ENCODE measurements at regions not wholly inside any gene's neighbourhood (a gene's known extent, or its start where the extent isn't known, plus 50 kb on each side); places are given as distances from the start of the nearest gene placed in this dataset.

DNA sequence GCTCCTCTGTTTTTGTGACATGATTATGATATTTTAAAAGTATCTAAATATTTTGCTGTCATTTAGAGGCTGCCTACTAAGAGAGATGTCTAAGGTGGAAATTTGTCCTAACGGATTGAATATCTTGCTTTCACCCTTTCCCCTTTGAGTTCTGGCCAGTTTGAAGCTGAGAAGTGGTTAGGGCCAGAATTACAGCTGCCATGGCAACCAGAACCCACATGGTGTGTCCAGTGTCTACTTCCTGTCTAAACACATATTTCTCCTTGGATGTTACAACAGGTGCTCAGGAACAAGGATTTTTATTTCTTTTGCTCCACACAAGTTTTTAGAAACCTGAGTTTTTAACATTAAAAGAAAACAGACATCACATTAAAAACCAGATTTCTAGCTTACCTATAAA, 335.1 kb upstream of the OR4E1 start:
- H3K27me3 ChIP-seq (ENCODE audit: control insufficient read depth, insufficient read depth, low read length) = no peaks in the 10 kb centered on the region
- H3K9ac ChIP-seq (ENCODE audit: low read length) = no peak overlapping the region
- H3K9me3 ChIP-seq (ENCODE audit: control insufficient read depth, low read length) = no peaks in the 10 kb centered on the region
- no peak overlapping the region for H3K4me3 ChIP-seq (ENCODE audit: low read length)
- H3K36me3 ChIP-seq (ENCODE audit: control insufficient read depth, insufficient read depth, low read length) = no peaks in the 10 kb centered on the region
- H3K4me1 ChIP-seq (ENCODE audit: control insufficient read depth, insufficient read depth, low read length) = no peaks in the 10 kb centered on the region

DNA sequence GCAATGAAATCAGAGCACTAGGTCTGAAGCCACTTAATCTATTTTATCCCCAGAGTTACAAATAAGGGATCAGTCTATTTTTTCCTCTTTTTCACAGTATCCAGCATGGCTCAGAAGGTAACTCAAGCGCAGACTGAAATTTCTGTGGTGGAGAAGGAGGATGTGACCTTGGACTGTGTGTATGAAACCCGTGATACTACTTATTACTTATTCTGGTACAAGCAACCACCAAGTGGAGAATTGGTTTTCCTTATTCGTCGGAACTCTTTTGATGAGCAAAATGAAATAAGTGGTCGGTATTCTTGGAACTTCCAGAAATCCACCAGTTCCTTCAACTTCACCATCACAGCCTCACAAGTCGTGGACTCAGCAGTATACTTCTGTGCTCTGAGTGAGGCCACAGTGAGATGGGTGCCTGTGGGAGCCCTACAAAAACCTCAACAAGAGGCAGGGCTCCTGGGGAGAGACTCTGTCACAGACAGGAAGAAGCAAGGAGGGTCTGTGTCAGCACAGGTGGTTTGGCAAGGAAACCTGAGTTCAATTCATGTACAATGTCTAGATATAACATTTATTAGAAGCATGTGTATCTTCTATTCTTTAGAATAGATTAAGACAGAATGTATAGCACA, 334.3 kb upstream of the OR4E1 start:
- Histone ChIP-seq H3K36me3 (ENCODE audit: control insufficient read depth, insufficient read depth, low read length) (no peaks in the 10 kb centered on the region), H3K9ac (ENCODE audit: low read length) (no peak overlapping the region), H3K9me3 (ENCODE audit: control insufficient read depth, low read length) (no peaks in the 10 kb centered on the region), H3K4me1 (ENCODE audit: control insufficient read depth, insufficient read depth, low read length) (no peaks in the 10 kb centered on the region), H3K4me3 (ENCODE audit: low read length) (no peak overlapping the region), H3K27me3 (ENCODE audit: control insufficient read depth, insufficient read depth, low read length) (no peaks in the 10 kb centered on the region)

DNA sequence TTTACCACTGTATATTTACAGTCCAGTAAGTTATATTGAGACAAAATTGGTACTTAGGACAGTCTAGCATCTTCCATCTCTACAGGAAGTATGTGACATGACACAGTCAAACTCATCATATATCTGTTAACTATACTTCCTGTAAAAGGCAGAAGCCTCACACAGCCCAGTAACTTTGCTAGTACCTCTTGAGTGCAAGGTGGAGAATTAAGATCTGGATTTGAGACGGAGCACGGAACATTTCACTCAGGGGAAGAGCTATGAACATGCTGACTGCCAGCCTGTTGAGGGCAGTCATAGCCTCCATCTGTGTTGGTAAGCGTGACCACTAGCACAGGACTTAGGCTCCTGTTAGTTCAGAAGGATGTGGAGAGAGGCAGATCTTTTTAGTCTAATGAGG, 333.7 kb upstream of the OR4E1 start:
- Histone ChIP-seq H3K4me3 (ENCODE audit: low read length) (no peak overlapping the region), H3K36me3 (ENCODE audit: control insufficient read depth, insufficient read depth, low read length) (no peaks in the 10 kb centered on the region), H3K4me1 (ENCODE audit: control insufficient read depth, insufficient read depth, low read length) (no peaks in the 10 kb centered on the region), H3K9me3 (ENCODE audit: control insufficient read depth, low read length) (no peaks in the 10 kb centered on the region), H3K9ac (ENCODE audit: low read length) (no peak overlapping the region), H3K27me3 (ENCODE audit: control insufficient read depth, insufficient read depth, low read length) (no peaks in the 10 kb centered on the region)

DNA sequence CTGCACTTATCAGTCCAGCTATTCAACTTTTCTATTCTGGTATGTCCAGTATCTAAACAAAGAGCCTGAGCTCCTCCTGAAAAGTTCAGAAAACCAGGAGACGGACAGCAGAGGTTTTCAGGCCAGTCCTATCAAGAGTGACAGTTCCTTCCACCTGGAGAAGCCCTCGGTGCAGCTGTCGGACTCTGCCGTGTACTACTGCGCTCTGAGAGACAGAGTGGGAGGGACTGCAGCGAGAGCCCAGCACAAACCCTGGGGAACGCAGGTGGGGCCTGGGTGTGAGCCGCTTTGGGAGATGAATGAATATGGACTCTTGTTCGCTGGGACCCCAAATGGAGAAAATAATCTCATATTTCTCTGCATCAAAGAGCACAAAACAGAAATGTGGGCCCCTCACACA, 329.8 kb upstream of the OR4E1 start:
- Histone ChIP-seq H3K36me3 (ENCODE audit: control insufficient read depth, insufficient read depth, low read length) (no peaks in the 10 kb centered on the region), H3K4me1 (ENCODE audit: control insufficient read depth, insufficient read depth, low read length) (no peaks in the 10 kb centered on the region), H3K9ac (ENCODE audit: low read length) (no peak overlapping the region), H3K27me3 (ENCODE audit: control insufficient read depth, insufficient read depth, low read length) (no peaks in the 10 kb centered on the region), H3K9me3 (ENCODE audit: control insufficient read depth, low read length) (no peaks in the 10 kb centered on the region), H3K4me3 (ENCODE audit: low read length) (no peak overlapping the region)

DNA sequence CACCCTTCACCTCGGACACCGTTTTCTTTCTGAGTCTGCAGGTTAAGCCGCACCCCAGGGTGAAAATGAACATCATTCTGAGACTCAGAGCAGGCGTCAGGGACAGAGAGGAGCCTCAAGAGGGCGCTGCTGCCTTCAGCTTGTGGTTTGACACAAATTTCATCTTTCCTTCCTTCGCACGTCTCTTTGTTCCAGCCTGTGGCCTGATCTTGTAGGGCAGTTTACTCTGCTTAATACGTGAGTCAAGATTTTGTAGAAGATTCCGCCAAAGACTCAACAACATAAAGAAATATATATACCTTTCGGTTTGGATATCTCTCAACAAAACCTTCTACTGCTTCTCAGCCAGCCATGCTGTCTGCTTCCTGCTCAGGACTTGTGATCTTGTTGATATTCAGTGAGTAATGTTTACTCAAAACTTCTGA, 329.3 kb upstream of the OR4E1 start:
- H3K9me3 ChIP-seq (ENCODE audit: control insufficient read depth, low read length) = no peaks in the 10 kb centered on the region
- no peaks in the 10 kb centered on the region for H3K4me1 ChIP-seq (ENCODE audit: control insufficient read depth, insufficient read depth, low read length)
- no peak overlapping the region for H3K9ac ChIP-seq (ENCODE audit: low read length)
- no peaks in the 10 kb centered on the region for H3K36me3 ChIP-seq (ENCODE audit: control insufficient read depth, insufficient read depth, low read length)
- H3K4me3 ChIP-seq (ENCODE audit: low read length) = no peak overlapping the region
- no peaks in the 10 kb centered on the region for H3K27me3 ChIP-seq (ENCODE audit: control insufficient read depth, insufficient read depth, low read length)

DNA sequence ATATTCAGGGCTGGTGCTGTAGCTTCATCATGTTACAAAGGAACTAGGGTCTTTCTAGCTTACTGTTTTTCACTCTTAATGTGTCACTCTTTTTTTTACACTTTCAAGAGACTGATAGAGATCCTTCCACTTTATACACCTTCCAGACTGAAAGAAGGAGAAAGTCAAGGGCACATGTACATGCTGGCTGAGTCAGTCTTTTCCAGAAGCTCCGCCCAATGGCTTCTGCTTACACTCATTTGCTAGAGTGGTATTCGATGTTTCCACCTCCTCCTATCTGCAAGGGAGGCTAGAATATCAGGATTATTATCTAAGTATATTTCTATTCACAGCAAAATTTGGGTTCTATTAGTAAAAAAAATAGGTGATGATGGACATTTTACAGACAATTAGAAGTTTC, 325.8 kb upstream of the OR4E1 start:
- no peaks in the 10 kb centered on the region for H3K9me3 ChIP-seq (ENCODE audit: control insufficient read depth, low read length)
- H3K9ac ChIP-seq (ENCODE audit: low read length) = no peak overlapping the region
- no peaks in the 10 kb centered on the region for H3K36me3 ChIP-seq (ENCODE audit: control insufficient read depth, insufficient read depth, low read length)
- H3K4me3 ChIP-seq (ENCODE audit: low read length) = no peak overlapping the region
- H3K27me3 ChIP-seq (ENCODE audit: control insufficient read depth, insufficient read depth, low read length) = no peaks in the 10 kb centered on the region
- no peaks in the 10 kb centered on the region for H3K4me1 ChIP-seq (ENCODE audit: control insufficient read depth, insufficient read depth, low read length)

DNA sequence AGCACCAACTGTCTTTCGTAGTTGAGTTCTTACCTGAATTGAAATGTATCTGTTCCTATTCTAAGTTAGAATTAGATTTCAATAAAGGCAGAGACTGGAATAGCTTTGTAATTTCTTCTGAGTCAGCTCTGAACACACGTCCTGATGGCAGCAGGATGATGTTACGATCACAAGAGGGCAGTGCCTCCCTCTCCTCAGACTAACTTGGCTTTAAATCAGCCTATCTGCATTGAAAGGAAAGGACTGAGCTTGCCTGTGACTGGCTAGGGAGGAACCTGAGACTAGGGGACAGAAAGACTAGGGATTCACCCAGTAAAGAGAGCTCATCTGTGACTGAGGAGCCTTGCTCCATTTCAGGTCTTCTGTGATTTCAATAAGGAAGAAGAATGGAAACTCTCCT, 323.7 kb upstream of the OR4E1 start:
- no peaks in the 10 kb centered on the region for H3K4me1 ChIP-seq (ENCODE audit: control insufficient read depth, insufficient read depth, low read length)
- no peak overlapping the region for H3K4me3 ChIP-seq (ENCODE audit: low read length)
- no peaks in the 10 kb centered on the region for H3K36me3 ChIP-seq (ENCODE audit: control insufficient read depth, insufficient read depth, low read length)
- H3K27me3 ChIP-seq (ENCODE audit: control insufficient read depth, insufficient read depth, low read length) = no peaks in the 10 kb centered on the region
- no peak overlapping the region for H3K9ac ChIP-seq (ENCODE audit: low read length)
- no peaks in the 10 kb centered on the region for H3K9me3 ChIP-seq (ENCODE audit: control insufficient read depth, low read length)

DNA sequence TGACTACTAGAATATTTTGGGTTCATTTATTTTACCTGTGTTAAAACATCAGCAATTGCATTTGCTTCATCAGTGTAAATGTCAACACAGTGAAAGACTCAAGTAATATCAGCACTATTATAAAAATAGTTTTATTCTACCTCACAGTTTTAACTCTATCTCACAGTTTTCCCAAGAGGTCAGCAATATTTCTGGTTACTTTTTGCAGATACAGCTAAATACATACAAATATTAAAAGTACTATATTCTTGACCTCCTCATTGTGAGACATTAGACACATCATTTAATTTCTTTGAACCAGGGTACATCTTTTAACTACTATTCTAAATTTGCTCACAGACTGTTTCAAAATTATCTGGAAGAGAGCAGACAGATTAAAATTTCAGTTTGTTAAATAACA, 321.7 kb upstream of the OR4E1 start:
- no peaks in the 10 kb centered on the region for H3K36me3 ChIP-seq (ENCODE audit: control insufficient read depth, insufficient read depth, low read length)
- H3K4me1 ChIP-seq (ENCODE audit: control insufficient read depth, insufficient read depth, low read length) = no peaks in the 10 kb centered on the region
- peaks cover 4% of the 10 kb centered on the region for H3K27me3 ChIP-seq (ENCODE audit: control insufficient read depth, insufficient read depth, low read length)
- H3K4me3 ChIP-seq (ENCODE audit: low read length) = no peak overlapping the region
- no peaks in the 10 kb centered on the region for H3K9me3 ChIP-seq (ENCODE audit: control insufficient read depth, low read length)
- no peak overlapping the region for H3K9ac ChIP-seq (ENCODE audit: low read length)

DNA sequence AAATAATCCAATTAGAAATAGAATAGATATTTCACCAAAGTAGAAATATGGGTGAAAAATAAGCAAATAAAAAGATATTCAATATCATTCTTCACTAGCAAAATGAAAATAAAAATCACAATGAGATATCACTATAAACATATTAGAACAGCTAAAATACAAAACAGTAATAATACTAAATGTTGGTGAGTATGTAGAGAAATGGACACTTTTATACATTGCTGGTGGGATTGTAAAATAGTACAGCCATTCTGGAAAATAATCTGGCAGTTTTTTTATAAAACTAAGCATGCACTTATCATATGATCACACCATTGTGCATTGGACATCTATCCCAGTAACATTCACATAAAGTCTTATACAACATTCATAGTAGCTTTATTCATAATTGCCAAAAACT, 320.2 kb upstream of the OR4E1 start:
- Histone ChIP-seq H3K9ac (ENCODE audit: low read length) (no peak overlapping the region), H3K36me3 (ENCODE audit: control insufficient read depth, insufficient read depth, low read length) (no peaks in the 10 kb centered on the region), H3K4me3 (ENCODE audit: low read length) (no peak overlapping the region), H3K4me1 (ENCODE audit: control insufficient read depth, insufficient read depth, low read length) (no peaks in the 10 kb centered on the region), H3K9me3 (ENCODE audit: control insufficient read depth, low read length) (no peaks in the 10 kb centered on the region), H3K27me3 (ENCODE audit: control insufficient read depth, insufficient read depth, low read length) (peaks cover 4% of the 10 kb centered on the region)

DNA sequence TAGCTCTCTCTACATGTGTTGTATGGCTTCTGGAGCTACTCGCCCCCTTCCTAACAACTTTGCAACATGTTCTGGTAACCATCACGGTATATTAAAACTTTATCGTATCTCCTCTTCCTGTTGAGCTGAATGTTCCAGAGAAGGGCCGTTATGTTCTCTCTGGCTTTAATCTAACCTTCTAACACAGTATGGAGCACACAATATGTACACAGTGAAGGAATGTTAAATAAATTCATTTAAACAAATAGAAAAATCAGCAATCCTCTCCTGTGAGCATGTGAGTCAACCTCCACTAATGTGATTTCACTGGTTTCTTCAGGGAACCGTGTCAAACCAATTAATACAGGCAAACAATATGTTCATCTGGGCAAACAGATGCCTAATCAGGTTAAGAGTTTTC, 319.5 kb upstream of the OR4E1 start:
- Histone ChIP-seq H3K36me3 (ENCODE audit: control insufficient read depth, insufficient read depth, low read length) (no peaks in the 10 kb centered on the region), H3K9me3 (ENCODE audit: control insufficient read depth, low read length) (no peaks in the 10 kb centered on the region), H3K27me3 (ENCODE audit: control insufficient read depth, insufficient read depth, low read length) (peaks cover 4% of the 10 kb centered on the region), H3K4me1 (ENCODE audit: control insufficient read depth, insufficient read depth, low read length) (no peaks in the 10 kb centered on the region), H3K4me3 (ENCODE audit: low read length) (no peak overlapping the region), H3K9ac (ENCODE audit: low read length) (no peak overlapping the region)

DNA sequence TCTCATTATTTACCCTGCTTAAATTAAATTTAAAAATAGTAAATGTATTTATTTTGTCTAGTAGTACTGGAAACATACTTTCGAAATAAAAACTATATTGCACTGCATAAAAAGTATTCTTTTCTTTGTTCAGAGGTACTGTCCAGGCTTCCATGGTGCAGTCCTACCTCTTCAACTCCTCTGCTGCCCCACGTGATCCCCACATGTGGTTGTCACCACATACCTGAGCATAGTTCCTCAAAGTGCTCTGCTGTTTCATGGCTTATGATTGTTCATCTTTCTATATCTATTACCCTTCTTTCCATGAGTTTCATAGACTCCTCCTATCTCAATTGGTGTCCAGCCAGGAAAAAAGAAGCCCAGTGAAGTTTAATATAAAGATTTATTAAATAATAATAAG, 317.5 kb upstream of the OR4E1 start:
- no peak overlapping the region for H3K4me3 ChIP-seq (ENCODE audit: low read length)
- H3K9ac ChIP-seq (ENCODE audit: low read length) = no peak overlapping the region
- H3K4me1 ChIP-seq (ENCODE audit: control insufficient read depth, insufficient read depth, low read length) = no peaks in the 10 kb centered on the region
- no peaks in the 10 kb centered on the region for H3K9me3 ChIP-seq (ENCODE audit: control insufficient read depth, low read length)
- peaks cover 4% of the 10 kb centered on the region for H3K27me3 ChIP-seq (ENCODE audit: control insufficient read depth, insufficient read depth, low read length)
- H3K36me3 ChIP-seq (ENCODE audit: control insufficient read depth, insufficient read depth, low read length) = no peaks in the 10 kb centered on the region

DNA sequence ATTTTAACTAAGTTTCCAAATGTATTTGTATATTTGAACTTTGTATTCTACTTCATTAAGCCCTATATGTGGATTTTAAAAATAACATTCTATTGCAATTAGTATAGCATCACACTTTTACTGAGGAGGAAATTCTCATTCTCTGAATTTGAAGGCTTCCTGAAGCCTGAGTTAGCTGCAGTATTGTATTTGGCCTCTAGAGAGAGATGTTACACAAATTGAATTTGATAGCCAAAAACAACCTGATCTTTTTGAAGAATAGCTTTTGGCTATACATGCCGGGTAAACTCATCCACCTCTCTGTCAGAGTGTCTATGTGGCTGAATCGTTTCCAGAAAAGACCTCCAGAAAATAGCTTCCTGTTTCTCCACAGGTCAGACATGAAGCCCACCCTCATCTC, 316.5 kb upstream of the OR4E1 start:
- no peaks in the 10 kb centered on the region for H3K9me3 ChIP-seq (ENCODE audit: control insufficient read depth, low read length)
- no peaks in the 10 kb centered on the region for H3K4me1 ChIP-seq (ENCODE audit: control insufficient read depth, insufficient read depth, low read length)
- no peak overlapping the region for H3K9ac ChIP-seq (ENCODE audit: low read length)
- no peaks in the 10 kb centered on the region for H3K36me3 ChIP-seq (ENCODE audit: control insufficient read depth, insufficient read depth, low read length)
- no peak overlapping the region for H3K4me3 ChIP-seq (ENCODE audit: low read length)
- peaks cover 4% of the 10 kb centered on the region for H3K27me3 ChIP-seq (ENCODE audit: control insufficient read depth, insufficient read depth, low read length)

DNA sequence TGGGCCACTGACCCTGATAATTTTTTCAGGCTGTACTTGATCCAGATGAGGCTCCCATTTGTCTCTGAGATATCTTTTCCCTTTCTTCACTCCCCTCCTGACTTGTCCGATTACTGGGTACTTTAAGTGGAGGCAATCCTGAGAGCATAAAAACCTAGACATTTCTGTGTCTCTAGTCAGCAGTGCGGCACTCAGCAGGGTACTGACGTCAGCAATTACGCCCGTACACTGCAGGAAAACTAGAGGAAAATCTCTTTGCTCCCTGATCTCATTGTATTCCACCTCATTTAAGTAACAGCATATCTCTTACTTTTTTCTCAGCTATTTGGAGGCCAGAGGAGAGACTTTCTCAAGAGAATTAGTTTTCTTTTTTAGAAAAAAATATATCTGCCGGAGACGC, 315.5 kb upstream of the OR4E1 start:
- H3K9me3 ChIP-seq (ENCODE audit: control insufficient read depth, low read length) = no peaks in the 10 kb centered on the region
- no peaks in the 10 kb centered on the region for H3K36me3 ChIP-seq (ENCODE audit: control insufficient read depth, insufficient read depth, low read length)
- peaks cover 4% of the 10 kb centered on the region for H3K27me3 ChIP-seq (ENCODE audit: control insufficient read depth, insufficient read depth, low read length)
- no peak overlapping the region for H3K9ac ChIP-seq (ENCODE audit: low read length)
- H3K4me1 ChIP-seq (ENCODE audit: control insufficient read depth, insufficient read depth, low read length) = no peaks in the 10 kb centered on the region
- no peak overlapping the region for H3K4me3 ChIP-seq (ENCODE audit: low read length)

Measured in mucosa of stomach (tissue), 1 donor.